SIG-M5 (cell line): ENCODE measurements at regions not wholly inside any gene's neighbourhood (a gene's known extent, or its start where the extent isn't known, plus 50 kb on each side); places are given as distances from the start of the nearest gene placed in this dataset.
"Not testable (repeated sequence)": the region's sequence is repeated elsewhere in the genome, so short reads cannot be mapped to it uniquely, and the experiment has no call there.

Experiments
- DNase-seq: peaks from one replicate; lab custom pipeline; 2025; lab: John Stamatoyannopoulos, UW

- no peak for DNase-seq
Observed at GRCh38 chr14:97945631-97946030, 1148.4 kb downstream of the VRK1 start.

GRCh38 chr14:97946240-97946639, 1149.1 kb downstream of the VRK1 start:
- DNase-seq: no peak

DNA sequence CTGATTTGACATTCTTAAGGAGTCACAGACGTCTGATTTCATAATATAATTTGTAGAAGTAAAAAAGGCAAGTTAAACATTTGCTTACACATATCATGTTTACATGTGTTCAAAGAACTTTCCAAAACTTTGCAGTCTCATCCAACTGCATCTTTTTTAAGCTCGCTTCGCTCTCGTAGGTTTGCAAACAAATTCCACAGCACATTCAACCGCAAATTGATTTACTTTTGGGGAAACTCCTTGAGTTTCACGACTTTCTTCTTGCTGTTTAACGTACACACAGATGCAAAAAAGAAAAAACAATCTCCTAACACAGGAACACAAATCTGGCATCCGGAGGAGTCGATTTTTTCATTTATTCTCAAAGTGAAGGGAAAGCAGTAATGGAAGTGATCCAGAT, 1149.5 kb downstream of the VRK1 start:
- no peak for DNase-seq

GRCh38 chr14:97948841-97949240, 1151.7 kb downstream of the VRK1 start:
- DNase-seq: no peak

DNA sequence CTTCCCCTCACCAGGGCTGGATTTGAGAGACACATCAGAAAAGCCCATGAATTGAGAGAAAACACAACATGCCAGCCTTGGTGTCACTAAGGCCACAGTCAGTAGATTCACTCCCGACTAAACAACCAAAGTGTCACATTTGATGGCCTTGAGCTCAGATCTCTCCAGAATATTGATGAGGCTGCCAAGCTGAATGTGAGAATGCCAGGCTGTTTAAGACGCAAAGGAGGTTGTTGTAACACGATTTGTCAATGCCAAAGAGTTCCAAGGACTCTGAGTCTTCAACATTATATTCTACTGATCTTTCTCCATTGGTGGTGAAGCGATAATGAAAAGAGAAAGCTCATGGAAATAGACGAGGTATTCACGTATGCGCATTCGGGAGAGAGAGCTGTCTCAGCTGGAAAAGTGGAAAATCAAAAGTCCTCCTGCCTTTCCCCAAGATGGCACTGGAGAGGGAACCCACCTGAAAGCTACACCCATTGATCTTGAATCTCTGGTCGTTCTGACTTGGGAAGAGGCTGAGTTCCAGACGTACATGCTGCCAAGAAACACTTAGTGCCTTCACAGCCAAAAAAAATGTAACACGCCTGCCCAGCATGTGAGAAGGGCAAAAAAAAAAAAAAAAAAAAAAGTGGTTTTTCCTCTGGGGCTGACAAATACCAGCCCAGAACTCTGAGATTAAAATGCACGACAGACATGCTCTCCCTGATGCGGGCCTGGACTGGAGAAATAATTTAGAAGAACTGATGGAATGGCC, 1159.6 kb downstream of the VRK1 start:
- DNase-seq: no peak

DNA sequence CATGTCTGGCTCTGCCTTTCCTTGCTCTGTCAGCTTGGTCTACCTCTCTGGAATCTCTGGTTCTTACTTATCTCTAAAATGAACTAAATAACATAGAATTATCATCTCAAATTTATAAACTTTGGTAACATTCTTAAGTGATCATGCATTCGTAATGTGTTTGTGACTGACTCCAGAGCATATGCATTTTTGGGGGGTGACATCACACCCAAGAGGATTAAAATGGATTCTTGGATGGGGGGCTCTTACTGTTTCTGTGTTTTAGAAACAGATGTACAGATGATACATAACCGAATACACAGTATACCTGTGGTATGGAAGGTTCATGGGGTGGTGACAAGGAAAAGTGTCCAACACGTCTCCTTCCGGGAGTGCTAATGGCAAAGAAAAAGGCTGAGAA, 1162.1 kb downstream of the VRK1 start:
- no peak for DNase-seq

GRCh38 chr14:97960436-97960835, 1163.3 kb downstream of the VRK1 start:
- no peak for DNase-seq

DNA sequence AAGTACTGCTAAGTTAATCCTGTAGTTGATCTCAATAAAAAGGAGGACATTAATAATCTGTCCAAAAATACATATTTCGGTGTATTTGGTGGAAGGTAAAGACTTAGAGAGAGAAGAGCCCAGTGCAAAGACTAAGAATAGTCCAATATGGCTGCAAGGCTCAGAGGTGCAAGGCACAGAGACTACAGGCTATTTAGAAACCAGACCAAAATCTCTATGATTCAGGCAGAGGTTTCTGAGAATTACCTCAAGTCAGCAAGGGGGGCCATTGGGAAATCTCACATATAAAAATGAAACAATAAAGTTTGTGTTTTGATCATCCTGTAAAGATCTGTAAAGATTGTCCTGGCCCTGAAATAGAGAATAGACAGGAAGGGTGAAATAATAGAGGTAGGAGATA, 1173.0 kb downstream of the VRK1 start:
- no peak for DNase-seq

GRCh38 chr14:97975216-97975615, 1178.0 kb downstream of the VRK1 start:
- DNase-seq: no peak

DNA sequence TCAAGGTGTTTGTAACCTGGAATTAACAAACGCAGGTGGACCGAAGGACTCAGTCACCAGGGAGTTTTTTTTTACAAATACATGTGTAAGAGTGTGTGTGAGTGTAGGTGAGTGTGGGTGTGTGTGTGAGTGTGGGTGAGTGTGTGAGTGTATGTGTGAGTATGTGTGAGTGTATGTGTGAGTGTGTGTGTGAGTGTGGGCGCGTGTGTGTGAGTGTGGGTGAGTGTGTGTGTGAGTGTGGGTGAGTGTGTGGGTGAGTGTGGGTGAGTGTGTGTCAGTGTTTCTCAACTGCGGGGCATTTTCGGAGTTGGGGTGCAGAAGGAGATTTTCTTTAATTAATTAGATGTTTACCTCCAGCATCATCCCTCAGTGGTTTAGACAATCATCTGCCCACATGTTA, 1178.8 kb downstream of the VRK1 start:
- DNase-seq: no peak

GRCh38 chr14:97976861-97977260, 1179.7 kb downstream of the VRK1 start:
- no peak for DNase-seq

GRCh38 chr14:97977651-97978261, 1180.6 kb downstream of the VRK1 start:
- DNase-seq: no peak

- no peak for DNase-seq
Observed at GRCh38 chr14:97978341-97978740, 1181.2 kb downstream of the VRK1 start.

GRCh38 chr14:97993508-97994019, 1196.4 kb downstream of the VRK1 start:
- DNase-seq: no peak

GRCh38 chr14:97994020-97994531, 1196.9 kb downstream of the VRK1 start:
- DNase-seq: no peak

- no peak for DNase-seq
Observed at GRCh38 chr14:97995038-97995437, 1197.9 kb downstream of the VRK1 start.

GRCh38 chr14:97995531-97995930, 1198.3 kb downstream of the VRK1 start:
- DNase-seq: no peak

GRCh38 chr14:98006008-98006407, 1208.8 kb downstream of the VRK1 start:
- DNase-seq: no peak

GRCh38 chr14:98008381-98009113, 1211.4 kb downstream of the VRK1 start:
- no peak for DNase-seq

DNA sequence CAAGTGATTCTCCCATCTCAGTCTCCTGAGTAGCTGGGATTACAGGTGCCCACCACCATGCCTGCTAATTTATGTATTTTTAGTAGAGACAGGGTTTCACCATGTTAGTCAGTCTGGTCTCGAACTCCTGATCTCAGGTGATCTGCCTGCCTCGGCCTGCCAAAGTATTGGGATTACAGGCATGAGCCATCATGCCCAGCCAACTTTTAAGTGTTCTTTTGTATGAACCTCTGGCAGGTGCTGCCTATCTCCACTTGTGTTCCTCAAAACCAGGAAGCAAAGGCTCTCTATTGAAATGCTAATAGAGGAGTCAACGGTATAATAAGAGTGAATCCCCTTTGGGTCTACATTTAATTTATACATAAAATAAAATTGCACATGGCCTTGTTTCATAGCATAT, 1212.0 kb downstream of the VRK1 start:
- DNase-seq: not testable (repeated sequence)

DNA sequence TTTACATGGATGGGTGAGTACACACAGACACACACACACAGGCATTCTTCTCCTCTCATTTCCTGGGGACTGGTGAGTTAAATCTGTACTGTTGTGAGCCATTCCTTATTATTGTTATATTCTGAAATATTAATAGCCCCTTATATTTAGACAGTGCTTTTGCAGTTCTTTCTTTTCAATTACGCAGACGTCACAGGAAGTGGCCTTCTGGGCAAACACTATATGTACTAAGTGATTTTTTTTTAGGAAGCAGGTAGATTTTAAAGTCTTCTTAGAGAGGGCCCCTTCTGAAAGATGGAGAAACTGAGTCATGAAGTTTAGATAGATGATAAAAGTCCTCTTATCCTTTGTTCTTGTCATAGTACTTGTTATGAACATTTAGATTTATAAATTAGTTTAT, 1213.6 kb downstream of the VRK1 start:
- no peak for DNase-seq

DNA sequence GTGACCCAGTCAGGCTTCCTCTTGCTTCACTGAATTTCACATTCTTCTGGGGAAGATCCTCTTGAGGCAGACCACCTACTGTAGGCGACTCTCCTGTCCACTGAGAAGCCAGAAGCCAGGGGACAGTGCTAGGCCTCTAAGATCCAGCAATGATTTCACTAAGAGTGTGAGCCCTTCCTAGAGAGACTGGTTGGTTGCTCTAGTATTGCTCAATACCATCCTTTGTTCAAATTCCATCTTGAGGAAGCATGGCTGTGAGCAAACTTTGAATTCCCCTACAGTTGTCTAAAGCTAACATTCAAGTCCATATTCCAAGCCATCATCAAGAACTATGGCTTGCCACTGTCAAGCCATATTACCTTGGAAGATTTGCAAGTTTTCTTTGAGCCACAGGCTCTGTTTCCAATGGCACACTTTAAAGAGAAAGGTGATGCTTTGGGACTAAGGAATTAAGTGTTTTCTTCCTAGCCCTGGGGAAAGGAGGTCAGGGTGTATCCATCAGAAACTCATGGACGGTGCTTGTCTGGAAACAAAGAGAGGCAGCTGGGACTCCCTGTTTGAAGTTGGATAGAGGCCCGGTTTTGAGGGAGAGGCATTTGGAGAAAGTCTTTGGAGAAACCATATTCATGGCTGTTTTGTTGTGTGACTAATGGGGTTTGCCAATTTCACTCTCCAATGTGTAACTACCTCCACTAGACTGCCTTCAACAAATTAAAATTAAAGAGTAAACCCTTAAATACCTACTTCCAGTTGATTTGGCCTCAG, 1217.9 kb downstream of the VRK1 start:
- DNase-seq: no peak
